ENCODE measurements at regions not wholly inside any gene's neighbourhood (a gene's known extent, or its start where the extent isn't known, plus 50 kb on each side); places are given as distances from the start of the nearest gene placed in this dataset.

GRCh38 chr7:79534128-79534527 lies 80.7 kb upstream of the MAGI2 start:
- no peak overlapping the region for H3K4me2 ChIP-seq
- no peaks in the 10 kb centered on the region for H3K27me3 ChIP-seq
- H3K4me1 ChIP-seq (ENCODE audit: insufficient read depth), result no peaks in the 10 kb centered on the region
- no peak overlapping the region for H3K4me3 ChIP-seq
- no peak overlapping the region for H3K27ac ChIP-seq
- WGBS (ENCODE audit: low lambda C conversion rate, missing lambda C conversion rate), result 83% methylated on average over 1 of the region's 1 CpG
- no peaks in the 10 kb centered on the region for H3K36me3 ChIP-seq (replicated peaks; ENCODE audit: insufficient read depth, low read depth)
- no peaks in the 10 kb centered on the region for H4K20me1 ChIP-seq (ENCODE audit: insufficient read depth, poor library complexity, severe bottlenecking)
- H2AFZ ChIP-seq, result no peak overlapping the region
- no peak for DNase-seq (ENCODE audit: low spot score)
- H3K9me3 ChIP-seq (ENCODE audit: low read depth), result no peaks in the 10 kb centered on the region
- H3K79me2 ChIP-seq, result no peaks in the 10 kb centered on the region
- TF ChIP-seq CTCF (IDR thresholded peaks at IDR 0.05; ENCODE audit: poor library complexity) (no peak), EZH2 (IDR thresholded peaks at IDR 0.05; ENCODE audit: borderline replicate concordance) (no peak), EZH2phosphoT487 (IDR thresholded peaks at IDR 0.05; ENCODE audit: low read depth, severe bottlenecking, unreplicated experiment) (no peak)
- no peaks in the 10 kb centered on the region for H3K9me2 ChIP-seq (replicated peaks; ENCODE audit: insufficient read depth)

GRCh38 chr7:79531905-79532664 lies 78.6 kb upstream of the MAGI2 start:
- TF ChIP-seq EZH2 (IDR thresholded peaks at IDR 0.05; ENCODE audit: borderline replicate concordance) (no peak), CTCF (IDR thresholded peaks at IDR 0.05; ENCODE audit: poor library complexity) (no peak), EZH2phosphoT487 (IDR thresholded peaks at IDR 0.05; ENCODE audit: low read depth, severe bottlenecking, unreplicated experiment) (no peak)
- 90% methylated on average over 4 of the region's 4 CpGs for WGBS (ENCODE audit: low lambda C conversion rate, missing lambda C conversion rate)
- H2AFZ ChIP-seq, result no peak overlapping the region

GRCh38 chr7:79531116-79531515 lies 77.6 kb upstream of the MAGI2 start:
- no peaks in the 10 kb centered on the region for H3K9me3 ChIP-seq (ENCODE audit: low read depth)
- H3K36me3 ChIP-seq (replicated peaks; ENCODE audit: insufficient read depth, low read depth), result no peaks in the 10 kb centered on the region
- H4K20me1 ChIP-seq (ENCODE audit: insufficient read depth, poor library complexity, severe bottlenecking), result no peaks in the 10 kb centered on the region
- H3K4me1 ChIP-seq (ENCODE audit: insufficient read depth), result no peaks in the 10 kb centered on the region
- H2AFZ ChIP-seq, result no peak overlapping the region
- H3K9me2 ChIP-seq (replicated peaks; ENCODE audit: insufficient read depth), result no peaks in the 10 kb centered on the region
- H3K27ac ChIP-seq, result no peak overlapping the region
- DNase-seq (ENCODE audit: low spot score), result no peak
- TF ChIP-seq EZH2phosphoT487 (IDR thresholded peaks at IDR 0.05; ENCODE audit: low read depth, severe bottlenecking, unreplicated experiment) (no peak), EZH2 (IDR thresholded peaks at IDR 0.05; ENCODE audit: borderline replicate concordance) (no peak), CTCF (IDR thresholded peaks at IDR 0.05; ENCODE audit: poor library complexity) (no peak)
- no peak overlapping the region for H3K4me3 ChIP-seq
- no peaks in the 10 kb centered on the region for H3K79me2 ChIP-seq
- no peak overlapping the region for H3K4me2 ChIP-seq
- WGBS (ENCODE audit: low lambda C conversion rate, missing lambda C conversion rate), result 95% methylated on average over 3 of the region's 3 CpGs
- H3K27me3 ChIP-seq, result no peaks in the 10 kb centered on the region

More at GRCh38 chr7:79531905-79532664, 78.6 kb upstream of the MAGI2 start:
- no peaks in the 10 kb centered on the region for H3K9me2 ChIP-seq (replicated peaks; ENCODE audit: insufficient read depth)
- H3K9me3 ChIP-seq (ENCODE audit: low read depth), result no peaks in the 10 kb centered on the region
- H3K27ac ChIP-seq, result no peak overlapping the region
- no peak overlapping the region for H3K4me3 ChIP-seq
- H3K27me3 ChIP-seq, result no peaks in the 10 kb centered on the region
- H3K4me2 ChIP-seq, result no peak overlapping the region
- H3K36me3 ChIP-seq (replicated peaks; ENCODE audit: insufficient read depth, low read depth), result no peaks in the 10 kb centered on the region
- H3K79me2 ChIP-seq, result no peaks in the 10 kb centered on the region
- DNase-seq (ENCODE audit: low spot score), result no peak
- no peaks in the 10 kb centered on the region for H4K20me1 ChIP-seq (ENCODE audit: insufficient read depth, poor library complexity, severe bottlenecking)
- no peaks in the 10 kb centered on the region for H3K4me1 ChIP-seq (ENCODE audit: insufficient read depth)

Data from hepatocyte (in vitro differentiated cells).